Nephron (organoid): ENCODE measurements at regions not wholly inside any gene's neighbourhood (a gene's known extent, or its start where the extent isn't known, plus 50 kb on each side); places are given as distances from the start of the nearest gene placed in this dataset.
"Not testable (repeated sequence)": the region's sequence is repeated elsewhere in the genome, so short reads cannot be mapped to it uniquely, and the experiment has no call there.

Experiments used
- H3K27ac Mint-ChIP-seq, 3 experiments: 2 replicates each; pipeline ENCODE4 v1.8.0; 2020; ENCODE audit warnings: mixed read lengths in 3 of 3, mild to moderate bottlenecking in 2 of 3, moderate library complexity in 1 of 3
- H3K27me3 Mint-ChIP-seq: 2 replicates; pipeline ENCODE4 v1.8.0; 2021; ENCODE audit warnings: low read depth, mild to moderate bottlenecking, moderate library complexity, mixed read lengths
- H3K36me3 Mint-ChIP-seq: 2 replicates; pipeline ENCODE4 v1.8.0; 2020; ENCODE audit warnings: low read depth, mixed read lengths
- H3K4me1 Mint-ChIP-seq: 2 replicates; pipeline ENCODE4 v1.8.0; 2020; ENCODE audit warnings: mixed read lengths
- H3K4me3 Mint-ChIP-seq, 3 experiments: 2 replicates each; pipeline ENCODE4 v1.8.0; 2020; ENCODE audit warnings: mild to moderate bottlenecking in 3 of 3, mixed read lengths in 3 of 3, moderate library complexity in 2 of 3
- H3K9me3 Mint-ChIP-seq: 2 replicates; pipeline ENCODE4 v1.8.0; 2020; ENCODE audit warnings: mixed read lengths
- CTCF ChIP-seq, 3 experiments: fragments of 200-600 bp; sonication (generic); IDR thresholded peaks; one replicate each; pipeline ENCODE4 v1.5.0; 2021; ENCODE audit warnings: antibody characterized with exemption in 3 of 3; ENCODE audit not compliant: unreplicated experiment in 3 of 3

GRCh38 chr2:51778806-51779205, 746.9 kb upstream of the NRXN1 start:
- no peak overlapping the region for H3K27ac Mint-ChIP-seq
- peaks cover 4% of the 10 kb centered on the region for H3K9me3 Mint-ChIP-seq
- no peaks in the 10 kb centered on the region for H3K36me3 Mint-ChIP-seq
- H3K27me3 Mint-ChIP-seq = no peaks in the 10 kb centered on the region
- peaks cover 18% of the 10 kb centered on the region for H3K4me1 Mint-ChIP-seq
- no peak overlapping the region for H3K4me3 Mint-ChIP-seq
- TF ChIP-seq CTCF (IDR thresholded peaks at IDR 0.05; ENCODE audit: unreplicated experiment in 3 of 3) = no peak

GRCh38 chr2:51774606-51775005, 742.7 kb upstream of the NRXN1 start:
- not testable (repeated sequence) for H3K4me3 Mint-ChIP-seq, H3K36me3 Mint-ChIP-seq, H3K27ac Mint-ChIP-seq, H3K4me1 Mint-ChIP-seq, H3K27me3 Mint-ChIP-seq
- H3K9me3 Mint-ChIP-seq = peaks cover 20% of the 10 kb centered on the region

GRCh38 chr2:51760441-51760840, 728.5 kb upstream of the NRXN1 start:
- H3K36me3 Mint-ChIP-seq = no peaks in the 10 kb centered on the region
- H3K27me3 Mint-ChIP-seq = no peaks in the 10 kb centered on the region
- TF ChIP-seq CTCF (IDR thresholded peaks at IDR 0.05; ENCODE audit: unreplicated experiment in 3 of 3) = no peak
- H3K4me1 Mint-ChIP-seq = no peaks in the 10 kb centered on the region
- H3K27ac Mint-ChIP-seq = no peak overlapping the region
- H3K4me3 Mint-ChIP-seq = no peak overlapping the region
- no peaks in the 10 kb centered on the region for H3K9me3 Mint-ChIP-seq

- H3K27me3 Mint-ChIP-seq = no peaks in the 10 kb centered on the region
- TF ChIP-seq CTCF (IDR thresholded peaks at IDR 0.05; ENCODE audit: unreplicated experiment in 3 of 3) = no peak
- no peaks in the 10 kb centered on the region for H3K36me3 Mint-ChIP-seq
- H3K27ac Mint-ChIP-seq = no peak overlapping the region
- H3K4me3 Mint-ChIP-seq = no peak overlapping the region
- no peaks in the 10 kb centered on the region for H3K4me1 Mint-ChIP-seq
- H3K9me3 Mint-ChIP-seq = no peaks in the 10 kb centered on the region
Observed at GRCh38 chr2:51758081-51758480, 726.1 kb upstream of the NRXN1 start.

GRCh38 chr2:51734115-51734514, 702.2 kb upstream of the NRXN1 start:
- peaks cover 7% of the 10 kb centered on the region for H3K9me3 Mint-ChIP-seq
- no peaks in the 10 kb centered on the region for H3K4me1 Mint-ChIP-seq
- no peak overlapping the region for H3K27ac Mint-ChIP-seq
- H3K4me3 Mint-ChIP-seq = no peak overlapping the region
- H3K27me3 Mint-ChIP-seq = no peaks in the 10 kb centered on the region
- no peaks in the 10 kb centered on the region for H3K36me3 Mint-ChIP-seq
- TF ChIP-seq CTCF (IDR thresholded peaks at IDR 0.05; ENCODE audit: unreplicated experiment in 3 of 3) = no peak

- Mint-ChIP-seq H3K36me3 (no peaks in the 10 kb centered on the region), H3K27ac (no peak overlapping the region), H3K4me1 (no peaks in the 10 kb centered on the region), H3K27me3 (no peaks in the 10 kb centered on the region), H3K9me3 (no peaks in the 10 kb centered on the region), H3K4me3 (no peak overlapping the region)
- no peak for TF ChIP-seq CTCF (IDR thresholded peaks at IDR 0.05; ENCODE audit: unreplicated experiment in 3 of 3)
Observed at GRCh38 chr2:51723691-51724090, 691.8 kb upstream of the NRXN1 start.

- Mint-ChIP-seq H3K27ac (no peak overlapping the region), H3K9me3 (no peaks in the 10 kb centered on the region), H3K4me1 (no peaks in the 10 kb centered on the region), H3K36me3 (no peaks in the 10 kb centered on the region), H3K4me3 (no peak overlapping the region), H3K27me3 (no peaks in the 10 kb centered on the region)
- no peak for TF ChIP-seq CTCF (IDR thresholded peaks at IDR 0.05; ENCODE audit: unreplicated experiment in 3 of 3)
Observed at GRCh38 chr2:51722311-51722710, 690.4 kb upstream of the NRXN1 start.
